ENCODE measurements at regions not wholly inside any gene's neighbourhood (a gene's known extent, or its start where the extent isn't known, plus 50 kb on each side); places are given as distances from the start of the nearest gene placed in this dataset.

- peaks cover 26% of the 10 kb centered on the region for H3K4me1 Mint-ChIP-seq
- Histone ChIP-seq H4K20me1 (replicated peaks; ENCODE audit: insufficient read depth) (no peaks in the 10 kb centered on the region), H3K27ac (ENCODE audit: low read depth) (no peak overlapping the region), H3K4me3 (no peak overlapping the region), H2AFZ (no peak overlapping the region), H3K27me3 (ENCODE audit: insufficient read depth) (no peaks in the 10 kb centered on the region), H3K4me2 (no peak overlapping the region), H3F3A (replicated peaks; ENCODE audit: low read depth) (0 out of 2 replicates have a peak, but pooled peaks cover 2% of the 10 kb centered on the region), H3K79me2 (replicated peaks; ENCODE audit: insufficient read depth) (no peaks in the 10 kb centered on the region), H3K9me2 (ENCODE audit: insufficient read depth) (0 out of 2 replicates have a peak, but pooled peaks cover 5% of the 10 kb centered on the region), H3K4me1 (ENCODE audit: insufficient read depth) (peaks cover 16% of the 10 kb centered on the region), H3K36me3 (ENCODE audit: insufficient read depth) (no peaks in the 10 kb centered on the region)
- DNase-seq (ENCODE audit: low spot score) (no peak), ATAC-seq (no peak)
- H3K4me3 Mint-ChIP-seq = no peak overlapping the region
- H3K36me3 Mint-ChIP-seq (ENCODE audit: low read depth) = no peaks in the 10 kb centered on the region
- H3K27me3 Mint-ChIP-seq (ENCODE audit: insufficient read depth, low read depth, poor library complexity) = peaks cover 2% of the 10 kb centered on the region
- no peaks in the 10 kb centered on the region for H3K9me3 Mint-ChIP-seq
- H3K27ac Mint-ChIP-seq = no peak overlapping the region
- TF ChIP-seq EZH2 (IDR thresholded peaks at IDR 0.05; ENCODE audit: low read depth, unreplicated experiment) = no peak
- TF ChIP-seq CREB1 (CRISPR knock-in tag; IDR thresholded peaks at IDR 0.05; ENCODE audit: low read depth) = no peak
- TF ChIP-seq JUNB (IDR thresholded peaks at IDR 0.05; ENCODE audit: unreplicated experiment) = no peak
- TF ChIP-seq STAT1 (IDR thresholded peaks at IDR 0.05; ENCODE audit: unreplicated experiment) = no peak
- no peak for TF ChIP-seq EZH2phosphoT487 (IDR thresholded peaks at IDR 0.05; ENCODE audit: unreplicated experiment)
- no peak for TF ChIP-seq POLR2AphosphoS5 (IDR thresholded peaks at IDR 0.05; ENCODE audit: low read depth)
- no peak for TF ChIP-seq REST (IDR thresholded peaks at IDR 0.05; ENCODE audit: unreplicated experiment)
- TF ChIP-seq CTCF (conservative IDR thresholded peaks at IDR 0.05; ENCODE audit: low read depth in 2 of 2) = no peak
- no peak for TF ChIP-seq ZNF462 (CRISPR knock-in tag; IDR thresholded peaks at IDR 0.05)
- no peak for TF ChIP-seq ETS1 (IDR thresholded peaks at IDR 0.05)
- no peak for TF ChIP-seq NANOG (IDR thresholded peaks at IDR 0.05; ENCODE audit: borderline replicate concordance)
- no peak for TF ChIP-seq ZNF331 (CRISPR knock-in tag; IDR thresholded peaks at IDR 0.05; ENCODE audit: low read depth)
- TF ChIP-seq ZNF114 (CRISPR knock-in tag; IDR thresholded peaks at IDR 0.05) = no peak
Measured at GRCh38 chr7:47042669-47043068, 539.2 kb downstream of the TNS3 start.
